SH-SY5Y (cell line): ENCODE measurements at regions not wholly inside any gene's neighbourhood (a gene's known extent, or its start where the extent isn't known, plus 50 kb on each side); places are given as distances from the start of the nearest gene placed in this dataset.

Experiments
- GATA2 ChIP-seq: IDR thresholded peaks from 2 replicates; pipeline ENCODE4 v1.6.1; 2011; ENCODE audit warnings: mild to moderate bottlenecking, low read depth, low read length
- GATA3 ChIP-seq: IDR thresholded peaks from 2 replicates; pipeline ENCODE4 v1.6.1; 2011; ENCODE audit warnings: low read depth, mild to moderate bottlenecking, low read length, moderate library complexity

- TF ChIP-seq GATA3 = no peak
- no peak for TF ChIP-seq GATA2
These were observed 84.6 kb upstream of the WDR72 start for GRCh38 chr15:53843869-53844569.
